Stimulated activated CD4-positive, alpha-beta T cell treated with anti-CD3 and anti-CD28 coated beads, Interleukin-15, amount 100 ng/mL, for 24 hours (primary cell): ENCODE measurements at regions not wholly inside any gene's neighbourhood (a gene's known extent, or its start where the extent isn't known, plus 50 kb on each side); places are given as distances from the start of the nearest gene placed in this dataset.

ENCODE experiments used
- DNase-seq: peaks from one replicate; pipeline ENCODE4 v3.0.0-alpha.2; 2020

- DNase-seq, result no peak
Measured at GRCh38 chr2:116645155-116645554, 1169.3 kb upstream of the DDX18 start.

- no peak for DNase-seq
Measured at GRCh38 chr2:116668691-116669090, 1145.8 kb upstream of the DDX18 start.

GRCh38 chr2:116669782-116670181 lies 1144.7 kb upstream of the DDX18 start:
- no peak for DNase-seq

GRCh38 chr2:116674188-116674587 lies 1140.3 kb upstream of the DDX18 start:
- no peak for DNase-seq

- no peak for DNase-seq
Measured at GRCh38 chr2:116676776-116677175, 1137.7 kb upstream of the DDX18 start.

GRCh38 chr2:116680256-116680936 lies 1134.1 kb upstream of the DDX18 start:
- DNase-seq, result no peak

GRCh38 chr2:116687371-116687770 lies 1127.1 kb upstream of the DDX18 start:
- DNase-seq, result no peak

GRCh38 chr2:116692988-116693387 lies 1121.5 kb upstream of the DDX18 start:
- no peak for DNase-seq

GRCh38 chr2:116696223-116696622 lies 1118.3 kb upstream of the DDX18 start:
- DNase-seq, result no peak

- no peak for DNase-seq
Measured at GRCh38 chr2:116696903-116697302, 1117.6 kb upstream of the DDX18 start.

- no peak for DNase-seq
Measured at GRCh38 chr2:116706396-116706795, 1108.1 kb upstream of the DDX18 start.

GRCh38 chr2:116716038-116716437 lies 1098.5 kb upstream of the DDX18 start:
- DNase-seq, result no peak

GRCh38 chr2:116716444-116716843 lies 1098.0 kb upstream of the DDX18 start:
- DNase-seq, result no peak

- DNase-seq, result no peak
Measured at GRCh38 chr2:116717832-116718231, 1096.7 kb upstream of the DDX18 start.

- no peak for DNase-seq
Measured at GRCh38 chr2:116718451-116718850, 1096.0 kb upstream of the DDX18 start.

- no peak for DNase-seq
Measured at GRCh38 chr2:116719836-116720235, 1094.7 kb upstream of the DDX18 start.

- no peak for DNase-seq
Measured at GRCh38 chr2:116724550-116724949, 1089.9 kb upstream of the DDX18 start.

GRCh38 chr2:116732322-116732721 lies 1082.2 kb upstream of the DDX18 start:
- no peak for DNase-seq

- DNase-seq, result no peak
Measured at GRCh38 chr2:116733699-116734098, 1080.8 kb upstream of the DDX18 start.

GRCh38 chr2:116737951-116738350 lies 1076.5 kb upstream of the DDX18 start:
- no peak for DNase-seq

- DNase-seq, result no peak
Measured at GRCh38 chr2:116747103-116747502, 1067.4 kb upstream of the DDX18 start.

- DNase-seq, result no peak
Measured at GRCh38 chr2:116749994-116750393, 1064.5 kb upstream of the DDX18 start.

GRCh38 chr2:116754381-116755101 lies 1060.0 kb upstream of the DDX18 start:
- DNase-seq, result no peak

GRCh38 chr2:116761864-116762263 lies 1052.6 kb upstream of the DDX18 start:
- no peak for DNase-seq

GRCh38 chr2:116769514-116769913 lies 1045.0 kb upstream of the DDX18 start:
- DNase-seq, result no peak
